ENCODE measurements at regions not wholly inside any gene's neighbourhood (a gene's known extent, or its start where the extent isn't known, plus 50 kb on each side); places are given as distances from the start of the nearest gene placed in this dataset.
"Not testable (repeated sequence)": the region's sequence is repeated elsewhere in the genome, so short reads cannot be mapped to it uniquely, and the experiment has no call there.

DNA sequence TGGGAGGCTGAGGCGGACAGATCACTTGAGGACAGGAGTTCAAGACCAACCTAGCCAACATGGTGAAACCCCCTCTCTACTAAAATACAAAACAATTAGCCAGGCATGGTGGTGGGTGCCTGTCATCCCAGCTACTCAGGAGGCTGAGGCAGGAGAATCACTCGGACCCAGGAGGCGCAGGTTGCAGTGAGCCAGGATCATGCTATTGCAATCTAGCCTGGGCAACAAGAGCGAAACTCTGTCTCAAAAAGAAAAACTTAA is 310.3 kb upstream of the GADL1 start:
- not testable (repeated sequence) for TF ChIP-seq EZH2 (IDR thresholded peaks at IDR 0.05; ENCODE audit: borderline replicate concordance); EZH2phosphoT487 (IDR thresholded peaks at IDR 0.05; ENCODE audit: low read depth, severe bottlenecking, unreplicated experiment)
- TF ChIP-seq, protein P1, sequence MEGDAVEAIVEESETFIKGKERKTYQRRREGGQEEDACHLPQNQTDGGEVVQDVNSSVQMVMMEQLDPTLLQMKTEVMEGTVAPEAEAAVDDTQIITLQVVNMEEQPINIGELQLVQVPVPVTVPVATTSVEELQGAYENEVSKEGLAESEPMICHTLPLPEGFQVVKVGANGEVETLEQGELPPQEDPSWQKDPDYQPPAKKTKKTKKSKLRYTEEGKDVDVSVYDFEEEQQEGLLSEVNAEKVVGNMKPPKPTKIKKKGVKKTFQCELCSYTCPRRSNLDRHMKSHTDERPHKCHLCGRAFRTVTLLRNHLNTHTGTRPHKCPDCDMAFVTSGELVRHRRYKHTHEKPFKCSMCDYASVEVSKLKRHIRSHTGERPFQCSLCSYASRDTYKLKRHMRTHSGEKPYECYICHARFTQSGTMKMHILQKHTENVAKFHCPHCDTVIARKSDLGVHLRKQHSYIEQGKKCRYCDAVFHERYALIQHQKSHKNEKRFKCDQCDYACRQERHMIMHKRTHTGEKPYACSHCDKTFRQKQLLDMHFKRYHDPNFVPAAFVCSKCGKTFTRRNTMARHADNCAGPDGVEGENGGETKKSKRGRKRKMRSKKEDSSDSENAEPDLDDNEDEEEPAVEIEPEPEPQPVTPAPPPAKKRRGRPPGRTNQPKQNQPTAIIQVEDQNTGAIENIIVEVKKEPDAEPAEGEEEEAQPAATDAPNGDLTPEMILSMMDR (IDR thresholded peaks at IDR 0.05; ENCODE audit: poor library complexity): not testable (repeated sequence)
